ENCODE measurements at regions not wholly inside any gene's neighbourhood (a gene's known extent, or its start where the extent isn't known, plus 50 kb on each side); places are given as distances from the start of the nearest gene placed in this dataset.

DNA sequence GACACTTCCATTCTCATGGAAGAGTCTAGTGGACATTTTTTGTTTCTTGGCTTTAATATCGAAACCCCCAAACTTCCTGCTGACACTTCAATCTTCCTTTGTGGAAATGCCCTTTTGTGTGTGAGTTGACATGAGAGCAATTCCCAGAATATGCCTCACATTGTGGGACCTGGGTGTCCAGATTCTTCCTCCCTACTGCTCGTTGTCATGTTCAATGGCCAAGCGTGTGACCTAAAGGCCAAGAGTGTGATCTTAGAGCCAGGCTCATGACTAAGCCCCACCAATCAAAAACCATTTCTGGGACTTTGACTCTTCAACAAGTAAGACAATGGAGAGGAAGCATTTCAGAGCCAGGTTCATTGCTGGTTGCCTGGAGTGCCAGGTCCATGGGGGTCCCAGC lies 52.5 kb upstream of the BMPER start:
- H3K36me3 Mint-ChIP-seq (ENCODE audit: insufficient read depth) = no peaks in the 10 kb centered on the region
- peaks cover 38% of the 10 kb centered on the region for H3K27me3 Mint-ChIP-seq
- no peak overlapping the region for H3K4me3 Mint-ChIP-seq (ENCODE audit: low read depth)
- H3K4me1 Mint-ChIP-seq (ENCODE audit: low read depth) = no peaks in the 10 kb centered on the region
- H3K9me3 Mint-ChIP-seq (ENCODE audit: low read depth) = no peaks in the 10 kb centered on the region
- TF ChIP-seq CTCF (IDR thresholded peaks at IDR 0.05; ENCODE audit: unreplicated experiment) = no peak
- DNase-seq (ENCODE audit: low spot score, unreplicated experiment) = no peak
- no peak overlapping the region for H3K27ac Mint-ChIP-seq

DNA sequence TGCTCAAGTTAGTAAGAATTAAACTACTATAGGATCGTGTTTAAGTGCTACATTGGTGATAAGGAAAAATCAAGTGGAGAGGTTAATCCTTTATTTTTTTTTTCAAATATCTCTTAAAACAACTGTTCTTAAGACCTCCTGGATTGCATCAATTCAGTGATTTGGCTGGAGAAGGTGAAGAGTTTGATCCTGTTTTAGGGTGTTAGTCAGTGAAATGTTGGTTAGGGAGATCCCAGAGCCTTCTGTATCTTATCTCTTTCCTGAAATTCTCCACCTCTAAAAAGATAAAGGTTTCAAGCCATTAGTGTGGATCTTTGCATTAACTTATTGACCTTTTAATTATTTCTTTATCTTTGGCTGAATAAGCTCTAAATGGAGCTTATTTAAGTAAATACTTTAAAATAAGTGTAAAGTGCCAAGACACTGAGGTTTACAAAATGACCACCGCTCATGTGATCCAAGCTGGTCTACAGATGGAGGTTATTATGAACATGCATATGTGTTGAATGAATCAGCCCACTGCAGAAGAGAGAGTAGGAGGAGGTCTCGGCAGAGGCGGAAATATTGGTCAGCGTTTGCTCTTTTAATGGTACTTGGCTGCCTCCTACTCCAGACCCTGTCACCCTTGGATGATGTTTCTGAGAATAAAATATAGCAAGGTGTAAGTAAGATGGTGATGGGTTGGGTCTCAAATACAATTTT lies 51.8 kb upstream of the BMPER start:
- Mint-ChIP-seq H3K4me1 (ENCODE audit: low read depth) (no peaks in the 10 kb centered on the region), H3K9me3 (ENCODE audit: low read depth) (no peaks in the 10 kb centered on the region), H3K36me3 (ENCODE audit: insufficient read depth) (no peaks in the 10 kb centered on the region), H3K27me3 (peaks cover 42% of the 10 kb centered on the region), H3K27ac (no peak overlapping the region), H3K4me3 (ENCODE audit: low read depth) (no peak overlapping the region)
- TF ChIP-seq CTCF (IDR thresholded peaks at IDR 0.05; ENCODE audit: unreplicated experiment) = no peak
- no peak for DNase-seq (ENCODE audit: low spot score, unreplicated experiment)

DNA sequence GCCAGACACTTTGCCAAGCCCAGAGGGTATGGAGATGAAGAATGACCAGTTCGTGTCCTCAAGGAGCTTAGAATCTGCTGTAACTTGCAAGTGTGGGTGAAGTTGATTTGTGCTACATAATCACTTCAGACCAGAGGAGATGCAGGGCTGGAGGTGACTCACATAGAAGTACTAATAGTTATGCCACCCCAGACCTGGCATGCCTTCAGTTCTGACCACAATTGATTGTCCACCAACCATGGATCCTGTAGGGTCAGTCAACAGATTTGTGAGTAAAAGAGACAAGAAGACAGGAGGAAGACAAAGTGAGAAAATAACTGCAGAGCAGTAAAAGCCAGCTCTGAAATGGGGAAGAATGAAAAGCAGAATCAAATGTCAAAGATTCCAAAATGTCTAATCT lies 51.2 kb upstream of the BMPER start:
- no peaks in the 10 kb centered on the region for H3K4me1 Mint-ChIP-seq (ENCODE audit: low read depth)
- no peak overlapping the region for H3K27ac Mint-ChIP-seq

GRCh38 chr7:33854801-33855350 lies 50.5 kb upstream of the BMPER start:
- DNase-seq (ENCODE audit: low spot score, unreplicated experiment) = no peak
- Mint-ChIP-seq H3K36me3 (ENCODE audit: insufficient read depth) (no peaks in the 10 kb centered on the region), H3K27me3 (peaks cover 30% of the 10 kb centered on the region), H3K4me1 (ENCODE audit: low read depth) (no peaks in the 10 kb centered on the region), H3K4me3 (ENCODE audit: low read depth) (no peak overlapping the region), H3K9me3 (ENCODE audit: low read depth) (no peaks in the 10 kb centered on the region), H3K27ac (no peak overlapping the region)
- TF ChIP-seq CTCF (IDR thresholded peaks at IDR 0.05; ENCODE audit: unreplicated experiment) = no peak

More for the DNA sequence above, 51.2 kb upstream of the BMPER start:
- no peaks in the 10 kb centered on the region for H3K9me3 Mint-ChIP-seq (ENCODE audit: low read depth)
- no peak for DNase-seq (ENCODE audit: low spot score, unreplicated experiment)
- H3K4me3 Mint-ChIP-seq (ENCODE audit: low read depth) = no peak overlapping the region
- peaks cover 35% of the 10 kb centered on the region for H3K27me3 Mint-ChIP-seq
- TF ChIP-seq CTCF (IDR thresholded peaks at IDR 0.05; ENCODE audit: unreplicated experiment) = no peak
- H3K36me3 Mint-ChIP-seq (ENCODE audit: insufficient read depth) = no peaks in the 10 kb centered on the region

Measured in progenitor cell of endocrine pancreas (in vitro differentiated cells).